GM12891 (cell line): ENCODE measurements at regions not wholly inside any gene's neighbourhood (a gene's known extent, or its start where the extent isn't known, plus 50 kb on each side); places are given as distances from the start of the nearest gene placed in this dataset.

Source experiments
- DNase-seq: peaks from one replicate; pipeline ENCODE4 v3.0.0; 2011; ENCODE audit warnings: low spot score; ENCODE audit not compliant: insufficient read length
- FAIRE-seq: peaks from 2 replicates; lab custom pipeline; 2011; peaks lifted over from hg19 to GRCh38; lab: Jason Lieb, UNC
- PAX5 ChIP-seq: IDR thresholded peaks from 2 replicates; pipeline ENCODE4 v1.6.1; 2011; ENCODE audit warnings: low read length, moderate library complexity, mild to moderate bottlenecking; ENCODE audit not compliant: insufficient read depth, severe bottlenecking
- POLR2A ChIP-seq: IDR thresholded peaks from 2 replicates; pipeline ENCODE4 v1.6.1; 2011; ENCODE audit warnings: low read depth, low read length, control low read depth
- POLR2AphosphoS5 ChIP-seq: IDR thresholded peaks from 2 replicates; pipeline ENCODE4 v1.6.1; 2011; ENCODE audit warnings: low read depth, low read length, control low read depth
- POU2F2 ChIP-seq: IDR thresholded peaks from 2 replicates; pipeline ENCODE4 v1.6.1; 2011; ENCODE audit warnings: low read depth, mild to moderate bottlenecking, control low read depth, low read length, moderate library complexity
- SPI1 ChIP-seq: IDR thresholded peaks from 2 replicates; pipeline ENCODE4 v1.6.1; 2011; ENCODE audit warnings: low read depth, low read length, control low read depth
- TAF1 ChIP-seq: IDR thresholded peaks from 2 replicates; pipeline ENCODE4 v1.6.1; 2011; ENCODE audit warnings: low read depth, low read length, control low read depth

DNA sequence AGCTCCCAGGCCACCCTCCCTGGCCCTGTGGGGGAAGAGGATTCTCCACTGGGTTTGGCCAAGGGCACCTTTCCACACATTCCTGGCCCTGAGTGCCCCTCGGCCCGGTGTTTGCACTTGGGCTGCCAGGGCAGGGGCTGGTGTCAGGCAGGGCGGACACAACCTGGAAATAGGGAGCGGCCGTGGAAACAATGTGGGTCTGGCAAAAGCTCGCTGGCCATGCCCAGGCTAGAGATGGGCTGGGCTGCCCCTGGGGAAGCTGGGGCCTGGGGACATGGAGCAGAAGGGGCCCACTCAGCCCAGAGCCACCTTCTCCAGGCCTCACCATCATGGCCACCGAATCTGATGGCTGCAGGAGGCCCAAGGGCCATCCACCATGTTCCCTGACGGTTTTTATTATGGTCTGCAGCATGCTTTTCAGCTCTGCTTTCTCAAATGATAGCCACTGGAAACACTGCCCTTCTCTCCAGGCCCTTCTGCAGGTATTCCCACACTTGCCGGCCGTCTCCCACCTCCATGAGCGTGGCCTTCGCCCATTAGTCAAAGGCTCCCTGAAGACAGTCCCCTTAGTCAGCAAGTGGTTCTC is 275.1 kb downstream of the CYP26B1 start:
- DNase-seq (no peak), FAIRE-seq (no peak)
- TF ChIP-seq POU2F2 (no peak), POLR2A (no peak), TAF1 (no peak), PAX5 (no peak), SPI1 (no peak), POLR2AphosphoS5 (no peak)

GRCh38 chr2:71865391-71865965 is 282.2 kb downstream of the CYP26B1 start:
- no peak for FAIRE-seq

GRCh38 chr2:71864085-71864484 is 283.6 kb downstream of the CYP26B1 start:
- no peak for TF ChIP-seq TAF1
- no peak for TF ChIP-seq PAX5
- TF ChIP-seq SPI1: no peak
- TF ChIP-seq POLR2AphosphoS5: no peak
- no peak for TF ChIP-seq POLR2A
- TF ChIP-seq POU2F2: no peak
- DNase-seq: no peak
- FAIRE-seq: no peak

More at GRCh38 chr2:71865391-71865965, 282.2 kb downstream of the CYP26B1 start:
- no peak for TF ChIP-seq TAF1
- no peak for DNase-seq

DNA sequence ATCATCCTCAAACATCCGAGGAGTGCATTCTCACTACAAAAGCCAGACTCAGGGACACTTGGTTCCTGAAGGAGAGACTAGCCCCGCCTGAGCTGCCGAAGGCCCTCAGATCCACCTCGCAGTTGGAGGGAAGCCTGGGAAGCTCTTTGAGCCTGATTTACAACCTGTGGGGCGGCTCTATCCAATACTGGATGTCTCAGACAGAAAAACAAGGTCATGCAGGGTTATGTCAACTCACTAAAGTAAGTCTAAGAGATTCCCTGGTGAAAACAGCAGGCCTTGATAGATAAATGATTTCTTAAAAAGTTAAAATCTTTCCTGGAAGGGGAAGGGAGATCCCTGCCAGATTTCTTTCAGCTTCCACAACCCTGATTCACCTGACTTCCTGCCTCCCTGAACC is 284.3 kb downstream of the CYP26B1 start:
- DNase-seq: no peak
- no peak for FAIRE-seq
- TF ChIP-seq PAX5 (no peak), POU2F2 (no peak), POLR2AphosphoS5 (no peak), TAF1 (no peak), POLR2A (no peak), SPI1 (no peak)

DNA sequence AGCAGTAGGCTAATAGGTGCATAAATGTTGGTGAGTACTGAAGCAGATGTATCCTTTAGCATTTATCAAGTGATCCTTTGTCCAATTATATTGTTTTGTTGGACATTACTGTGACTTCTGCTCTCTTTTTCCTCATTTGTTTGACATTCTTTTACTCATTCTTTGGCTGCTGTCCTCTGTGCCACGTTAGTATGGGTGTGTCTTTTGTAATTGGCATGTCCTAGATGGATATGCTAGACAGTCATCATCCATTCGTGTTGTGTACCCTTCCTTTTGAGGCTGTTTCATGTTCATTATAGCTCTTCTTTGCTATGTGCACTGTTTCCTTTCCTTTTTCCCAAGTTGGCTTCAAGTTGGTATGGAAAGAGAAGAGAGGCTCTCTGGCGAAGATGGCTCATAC is 284.7 kb downstream of the CYP26B1 start:
- DNase-seq (no peak), FAIRE-seq (no peak)
- TF ChIP-seq POLR2AphosphoS5 (no peak), SPI1 (no peak), POU2F2 (no peak), POLR2A (no peak), PAX5 (no peak), TAF1 (no peak)

GRCh38 chr2:71861186-71862160 is 286.2 kb downstream of the CYP26B1 start:
- DNase-seq: no peak
- TF ChIP-seq TAF1: no peak
- TF ChIP-seq PAX5: no peak
- no peak for TF ChIP-seq POLR2A
- TF ChIP-seq SPI1: no peak
- no peak for TF ChIP-seq POU2F2
- TF ChIP-seq POLR2AphosphoS5: no peak
- FAIRE-seq: no peak

GRCh38 chr2:71860381-71860926 is 287.2 kb downstream of the CYP26B1 start:
- no peak for FAIRE-seq
- no peak for DNase-seq
- TF ChIP-seq POU2F2 (no peak), TAF1 (no peak), PAX5 (no peak), POLR2AphosphoS5 (no peak), POLR2A (no peak), SPI1 (no peak)

DNA sequence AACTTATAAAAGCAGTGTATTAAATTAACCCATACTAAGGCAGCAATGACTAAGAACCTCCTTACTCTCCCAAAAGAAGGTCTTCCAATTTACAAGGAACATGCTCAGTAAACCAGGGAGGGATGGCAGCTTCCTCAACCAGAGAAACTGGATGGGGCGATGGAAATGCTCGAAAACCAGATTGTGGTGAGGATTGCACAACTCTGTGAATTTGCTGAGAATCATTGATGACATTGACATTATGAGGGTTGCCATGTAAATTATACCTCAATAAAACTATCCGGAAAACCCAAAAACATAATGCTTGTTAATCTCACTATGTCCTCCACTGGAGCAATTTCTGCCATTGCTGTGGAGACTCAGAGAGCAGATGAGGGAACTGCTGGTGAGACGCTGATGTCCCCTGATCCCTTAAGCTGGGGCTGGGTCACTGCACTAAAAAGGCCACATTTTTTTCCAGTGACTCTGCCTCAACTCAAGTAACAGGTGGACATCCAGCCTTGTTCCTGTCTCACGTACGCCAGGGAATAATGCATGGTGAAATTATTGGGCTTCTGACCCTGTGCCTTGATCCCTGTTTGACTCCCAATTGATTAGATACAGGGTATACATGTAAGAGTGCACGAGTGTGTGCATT is 288.3 kb downstream of the CYP26B1 start:
- FAIRE-seq (no peak), DNase-seq (no peak)
- TF ChIP-seq POLR2A: no peak
- no peak for TF ChIP-seq TAF1
- TF ChIP-seq POU2F2: no peak
- TF ChIP-seq SPI1: no peak
- no peak for TF ChIP-seq PAX5
- no peak for TF ChIP-seq POLR2AphosphoS5

GRCh38 chr2:71858071-71858470 is 289.6 kb downstream of the CYP26B1 start:
- no peak for DNase-seq
- TF ChIP-seq POLR2AphosphoS5: no peak
- TF ChIP-seq POLR2A: no peak
- no peak for TF ChIP-seq PAX5
- no peak for TF ChIP-seq POU2F2
- TF ChIP-seq SPI1: no peak
- no peak for TF ChIP-seq TAF1
- no peak for FAIRE-seq
